ENCODE measurements at regions not wholly inside any gene's neighbourhood (a gene's known extent, or its start where the extent isn't known, plus 50 kb on each side); places are given as distances from the start of the nearest gene placed in this dataset.

DNA sequence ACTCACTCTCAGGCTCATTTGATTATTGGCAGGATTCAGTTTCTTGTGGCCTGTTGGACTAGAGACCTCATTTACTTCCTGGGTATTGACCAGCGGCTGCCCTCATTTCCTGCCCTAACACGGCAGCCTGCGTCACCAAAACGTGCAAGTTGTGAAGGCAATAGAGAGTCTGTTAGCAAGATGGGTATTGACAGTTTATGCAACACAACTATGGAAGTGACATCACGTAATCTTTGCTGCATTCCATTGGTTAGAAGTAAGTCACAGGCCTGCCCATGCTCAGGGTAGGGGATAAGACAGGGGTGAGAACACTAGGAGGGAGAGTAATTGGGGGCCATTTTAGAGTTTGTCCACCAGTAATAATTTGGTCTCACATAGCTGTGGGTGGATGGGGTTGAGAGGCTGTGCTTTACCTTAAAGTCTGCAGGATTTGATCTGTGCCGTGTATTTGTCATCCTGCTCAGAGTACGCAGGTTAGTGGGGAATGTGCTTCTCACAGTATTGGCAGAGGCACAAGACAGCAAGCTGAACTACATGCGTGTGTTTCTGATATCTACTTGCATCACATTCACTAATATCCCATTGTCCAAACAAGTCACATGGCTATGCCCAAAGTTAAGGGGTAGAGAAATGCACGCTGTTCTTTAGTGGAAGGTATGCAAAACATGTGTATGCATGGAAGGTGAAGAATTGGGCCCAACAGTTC lies 83.3 kb downstream of the EDEM1 start:
- H3K27me3 ChIP-seq (ENCODE audit: control insufficient read depth, insufficient read depth, low read length): no peaks in the 10 kb centered on the region
- DNase-seq (ENCODE audit: low read depth): no peak
- no peak overlapping the region for H3K4me3 ChIP-seq (ENCODE audit: low read depth, low read length)
- TF ChIP-seq, protein P1, sequence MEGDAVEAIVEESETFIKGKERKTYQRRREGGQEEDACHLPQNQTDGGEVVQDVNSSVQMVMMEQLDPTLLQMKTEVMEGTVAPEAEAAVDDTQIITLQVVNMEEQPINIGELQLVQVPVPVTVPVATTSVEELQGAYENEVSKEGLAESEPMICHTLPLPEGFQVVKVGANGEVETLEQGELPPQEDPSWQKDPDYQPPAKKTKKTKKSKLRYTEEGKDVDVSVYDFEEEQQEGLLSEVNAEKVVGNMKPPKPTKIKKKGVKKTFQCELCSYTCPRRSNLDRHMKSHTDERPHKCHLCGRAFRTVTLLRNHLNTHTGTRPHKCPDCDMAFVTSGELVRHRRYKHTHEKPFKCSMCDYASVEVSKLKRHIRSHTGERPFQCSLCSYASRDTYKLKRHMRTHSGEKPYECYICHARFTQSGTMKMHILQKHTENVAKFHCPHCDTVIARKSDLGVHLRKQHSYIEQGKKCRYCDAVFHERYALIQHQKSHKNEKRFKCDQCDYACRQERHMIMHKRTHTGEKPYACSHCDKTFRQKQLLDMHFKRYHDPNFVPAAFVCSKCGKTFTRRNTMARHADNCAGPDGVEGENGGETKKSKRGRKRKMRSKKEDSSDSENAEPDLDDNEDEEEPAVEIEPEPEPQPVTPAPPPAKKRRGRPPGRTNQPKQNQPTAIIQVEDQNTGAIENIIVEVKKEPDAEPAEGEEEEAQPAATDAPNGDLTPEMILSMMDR (IDR thresholded peaks at IDR 0.05; ENCODE audit: insufficient read depth, low read length, poor library complexity, severe bottlenecking): no peak
- no peaks in the 10 kb centered on the region for H3K36me3 ChIP-seq (ENCODE audit: control insufficient read depth, insufficient read depth, low read length)

- DNase-seq (ENCODE audit: low read depth): no peak
- no peaks in the 10 kb centered on the region for H3K36me3 ChIP-seq (ENCODE audit: control insufficient read depth, insufficient read depth, low read length)
- TF ChIP-seq, protein P1 (IDR thresholded peaks at IDR 0.05; ENCODE audit: insufficient read depth, low read length, poor library complexity, severe bottlenecking): no peak
Observed at GRCh38 chr3:5271372-5271683, 83.8 kb downstream of the EDEM1 start.

GRCh38 chr3:5272387-5272786 lies 84.9 kb downstream of the EDEM1 start:
- no peak for DNase-seq (ENCODE audit: low read depth)
- no peaks in the 10 kb centered on the region for H3K27me3 ChIP-seq (ENCODE audit: control insufficient read depth, insufficient read depth, low read length)
- no peak overlapping the region for H3K4me3 ChIP-seq (ENCODE audit: low read depth, low read length)
- TF ChIP-seq, protein P1 (IDR thresholded peaks at IDR 0.05; ENCODE audit: insufficient read depth, low read length, poor library complexity, severe bottlenecking): no peak
- H3K36me3 ChIP-seq (ENCODE audit: control insufficient read depth, insufficient read depth, low read length): no peaks in the 10 kb centered on the region

More at GRCh38 chr3:5271372-5271683, 83.8 kb downstream of the EDEM1 start:
- H3K4me3 ChIP-seq (ENCODE audit: low read depth, low read length): no peak overlapping the region
- no peaks in the 10 kb centered on the region for H3K27me3 ChIP-seq (ENCODE audit: control insufficient read depth, insufficient read depth, low read length)

DNA sequence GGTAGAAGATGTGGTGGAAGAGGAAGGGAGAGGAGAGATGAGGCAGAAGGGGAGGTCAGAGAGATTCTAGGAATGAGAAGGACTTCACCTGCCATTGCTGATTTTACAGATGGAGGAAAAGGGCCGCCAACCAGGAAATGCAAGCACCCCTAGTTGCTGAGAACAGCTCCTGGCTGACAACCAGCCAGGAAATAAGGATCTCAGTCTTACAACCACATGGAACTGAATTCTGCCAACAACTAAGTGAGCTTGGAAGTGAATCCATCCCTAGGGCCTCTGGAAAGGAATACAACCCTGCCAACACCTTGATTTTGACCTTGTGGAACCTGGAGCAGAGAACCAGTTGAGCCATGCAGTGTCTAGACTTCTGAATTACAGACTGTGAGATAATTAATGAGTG lies 86.6 kb downstream of the EDEM1 start:
- Histone ChIP-seq H3K27me3 (ENCODE audit: control insufficient read depth, insufficient read depth, low read length) (no peaks in the 10 kb centered on the region), H3K4me3 (ENCODE audit: low read depth, low read length) (no peak overlapping the region), H3K36me3 (ENCODE audit: control insufficient read depth, insufficient read depth, low read length) (no peaks in the 10 kb centered on the region)
- no peak for DNase-seq (ENCODE audit: low read depth)
- TF ChIP-seq, protein P1 (IDR thresholded peaks at IDR 0.05; ENCODE audit: insufficient read depth, low read length, poor library complexity, severe bottlenecking): no peak

DNA sequence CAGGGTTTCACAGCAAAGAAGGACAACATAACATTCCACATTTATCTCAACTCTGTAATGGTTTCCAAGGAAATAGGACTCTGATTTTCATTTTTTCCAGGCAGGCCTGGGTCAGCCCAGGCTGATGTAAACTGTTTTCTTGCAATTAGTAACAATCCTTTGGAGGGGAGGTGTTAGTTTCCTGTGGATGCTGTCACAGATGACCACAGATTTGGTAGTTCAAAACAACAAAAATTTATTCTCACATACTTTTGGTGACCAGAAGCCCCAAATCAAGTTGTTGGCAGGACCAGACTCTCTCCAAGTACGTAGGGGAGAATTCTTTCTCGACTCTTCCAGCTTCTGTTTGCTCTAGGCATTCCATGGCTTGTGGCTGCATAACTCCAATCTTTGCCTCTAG lies 88.0 kb downstream of the EDEM1 start:
- DNase-seq (ENCODE audit: low read depth): no peak
- TF ChIP-seq, protein P1 (IDR thresholded peaks at IDR 0.05; ENCODE audit: insufficient read depth, low read length, poor library complexity, severe bottlenecking): no peak
- Histone ChIP-seq H3K36me3 (ENCODE audit: control insufficient read depth, insufficient read depth, low read length) (no peaks in the 10 kb centered on the region), H3K27me3 (ENCODE audit: control insufficient read depth, insufficient read depth, low read length) (no peaks in the 10 kb centered on the region), H3K4me3 (ENCODE audit: low read depth, low read length) (no peak overlapping the region)

DNA sequence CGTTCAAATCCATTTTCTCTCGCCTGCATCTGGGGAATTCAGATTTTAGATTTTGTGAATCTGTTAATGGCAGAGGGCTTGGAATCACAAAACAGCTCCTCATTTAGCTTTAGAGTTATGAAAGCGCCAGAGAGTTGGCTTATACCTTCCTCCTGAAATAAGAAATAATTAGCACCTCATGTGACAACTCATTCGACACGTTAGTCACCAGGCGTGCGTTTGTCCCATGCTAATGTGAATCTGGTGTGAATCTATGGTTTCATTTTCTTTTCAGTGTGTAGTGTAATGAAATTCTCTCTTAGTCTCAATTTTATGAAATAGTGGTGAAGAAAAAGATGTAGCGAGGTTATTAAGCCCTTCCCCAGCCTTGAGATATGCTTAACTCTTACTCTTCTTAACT lies 89.4 kb downstream of the EDEM1 start:
- no peak overlapping the region for H3K4me3 ChIP-seq (ENCODE audit: low read depth, low read length)
- no peaks in the 10 kb centered on the region for H3K36me3 ChIP-seq (ENCODE audit: control insufficient read depth, insufficient read depth, low read length)
- TF ChIP-seq, protein P1 (IDR thresholded peaks at IDR 0.05; ENCODE audit: insufficient read depth, low read length, poor library complexity, severe bottlenecking): no peak
- no peaks in the 10 kb centered on the region for H3K27me3 ChIP-seq (ENCODE audit: control insufficient read depth, insufficient read depth, low read length)
- DNase-seq (ENCODE audit: low read depth): no peak
